HepG2 (cell line): ENCODE measurements at regions not wholly inside any gene's neighbourhood (a gene's known extent, or its start where the extent isn't known, plus 50 kb on each side); places are given as distances from the start of the nearest gene placed in this dataset.

ENCODE experiments used
- ATAC-seq: fragments of 200-7000 bp; cut with Tn5 transposase; 3 replicates; pipeline ENCODE4 v1.9.1; 2020; ENCODE audit warnings: mild to moderate bottlenecking, moderate library complexity
- BruUV-seq: library from RNA; stranded (reverse); fragments of 400-500 nt; replicated peaks from 2 replicates; lab custom pipeline; 2021; lab: Mats Ljungman, UMichigan
- CTCF ChIA-PET: fragments of 300-600 bp; formaldehyde crosslinking; extraction: SDS; loops from one replicate; lab custom pipeline; 2021; ENCODE audit warnings: low total read pairs, inconsistent platforms, low intra/inter-chr PET ratio; lab: Yijun Ruan, JAX
- POLR2A ChIA-PET: fragments of 350-600 bp; sonication (Branson Sonifier 250); formaldehyde crosslinking; loops from one replicate; lab custom pipeline; 2020; ENCODE audit warnings: antibody characterized with exemption, inconsistent platforms; lab: Yijun Ruan, JAX
- DNase-seq: peaks from one replicate; pipeline ENCODE4 v3.0.0-alpha.2; 2015; ENCODE audit warnings: low spot score
- FAIRE-seq: peaks from 3 replicates; lab custom pipeline; 2011; peaks lifted over from hg19 to GRCh38; lab: Jason Lieb, UNC
- H2AFZ ChIP-seq: one replicate; pipeline ENCODE4 v1.6.1; 2011; ENCODE audit warnings: low read length, inconsistent platforms
- H3K27ac ChIP-seq: fragments of 300-600 bp; 3 replicates; pipeline ENCODE4 v1.8.0; 2011; ENCODE audit warnings: mixed run types, mild to moderate bottlenecking, mixed read lengths, low read length, inconsistent platforms; ENCODE audit not compliant: insufficient read depth; ENCODE audit errors: extremely low read length
- H3K27me3 ChIP-seq, 2 experiments: fragments of 200-600 bp in 1 of 2; 2 replicates in 1 of 2; 3 replicates in 1 of 2; pipeline versions ENCODE4 v1.6.0 to v1.8.0; 2011; ENCODE audit warnings: low read length in 2 of 2, mild to moderate bottlenecking in 2 of 2, moderate library complexity in 2 of 2, inconsistent platforms in 1 of 2; ENCODE audit not compliant: insufficient read depth in 2 of 2, control insufficient read depth in 1 of 2
- H3K36me3 ChIP-seq, 2 experiments: fragments of 200-600 bp in 1 of 2; replicated peaks in 1 of 2; 2 replicates in 1 of 2; 3 replicates in 1 of 2; pipeline versions ENCODE4 v1.5.1 to v1.8.0; 2011; ENCODE audit warnings: low read length in 2 of 2, inconsistent platforms in 1 of 2; ENCODE audit not compliant: insufficient read depth in 2 of 2, control insufficient read depth in 1 of 2
- H3K4me1 ChIP-seq: 2 replicates; pipeline ENCODE4 v1.5.1; 2012; ENCODE audit warnings: low read length, inconsistent platforms; ENCODE audit not compliant: insufficient read depth
- H3K4me2 ChIP-seq: 2 replicates; pipeline ENCODE4 v1.6.0; 2011; ENCODE audit warnings: low read depth, low read length, inconsistent platforms
- H3K4me3 ChIP-seq, 3 experiments: fragments of 200-600 bp in 1 of 3; sonication (generic), shearing (Covaris generic) in 1 of 3; replicated peaks in 1 of 3; 2 replicates each; pipeline ENCODE4 v1.5.1; 2011 to 2016; ENCODE audit warnings: low read length in 3 of 3, inconsistent platforms in 2 of 3, low read depth in 2 of 3, mild to moderate bottlenecking in 2 of 3, control low read depth in 1 of 3, mixed read lengths in 1 of 3; ENCODE audit not compliant: insufficient read depth in 1 of 3
- H3K79me2 ChIP-seq: one replicate; pipeline ENCODE4 v1.6.1; 2011; ENCODE audit warnings: low read length, inconsistent platforms; ENCODE audit not compliant: insufficient read depth
- H3K9ac ChIP-seq: 2 replicates; pipeline ENCODE4 v1.6.0; 2011; ENCODE audit warnings: mild to moderate bottlenecking, low read depth, low read length, inconsistent platforms; ENCODE audit not compliant: insufficient read depth
- H3K9me3 ChIP-seq: 2 replicates; pipeline ENCODE4 v1.5.1; 2012; ENCODE audit warnings: mild to moderate bottlenecking, low read length
- H4K20me1 ChIP-seq: 2 replicates; pipeline ENCODE4 v1.6.0; 2011; ENCODE audit warnings: inconsistent platforms, mild to moderate bottlenecking, low read length, moderate library complexity; ENCODE audit not compliant: insufficient read depth
- ARNTL ChIP-seq: sonication (generic); formaldehyde crosslinking; IDR thresholded peaks from 2 replicates; pipeline ENCODE4 v1.4.0; 2020; ENCODE audit warnings: mild to moderate bottlenecking, missing genetic modification reagents
- FOXO4 ChIP-seq: sonication (generic); formaldehyde crosslinking; conservative IDR thresholded peaks from 2 replicates; pipeline ENCODE4 v1.8.1; 2023; ENCODE audit warnings: missing genetic modification reagents
- GPN1 ChIP-seq: sonication (generic); formaldehyde crosslinking; IDR thresholded peaks from 2 replicates; pipeline ENCODE4 v1.5.1; 2020; ENCODE audit warnings: missing genetic modification reagents, borderline replicate concordance
- HNF4G ChIP-seq, 2 experiments: sonication (generic) in 1 of 2; formaldehyde crosslinking in 1 of 2; IDR thresholded peaks; 2 replicates each; pipeline versions ENCODE4 v1.4.0 to v1.6.1; 2011 to 2020; ENCODE audit warnings: borderline replicate concordance in 2 of 2, low read depth in 2 of 2, mild to moderate bottlenecking in 2 of 2, low read length in 1 of 2, missing genetic modification reagents in 1 of 2, moderate library complexity in 1 of 2
- MBNL3 ChIP-seq: fragments of 250-450 bp; sonication (Bioruptor Pico); conservative IDR thresholded peaks from 2 replicates; pipeline ENCODE4 v1.8.0; 2022; ENCODE audit warnings: mild to moderate bottlenecking, inconsistent platforms
- MEF2D ChIP-seq: sonication (generic); formaldehyde crosslinking; IDR thresholded peaks from 2 replicates; pipeline ENCODE4 v1.5.1; 2020; ENCODE audit warnings: mild to moderate bottlenecking, missing genetic modification reagents
- NCOA5 ChIP-seq: sonication (generic); formaldehyde crosslinking; IDR thresholded peaks from 2 replicates; pipeline ENCODE4 v1.4.0; 2020; ENCODE audit warnings: missing genetic modification reagents
- PLRG1 ChIP-seq: fragments of 450-650 bp; conservative IDR thresholded peaks from 2 replicates; pipeline ENCODE4 v1.6.1; 2016
- POLR2A ChIP-seq, 2 experiments: IDR thresholded peaks; 2 replicates each; pipeline ENCODE4 v1.6.1; 2011; ENCODE audit warnings: low read depth in 2 of 2, low read length in 2 of 2, mild to moderate bottlenecking in 1 of 2, moderate library complexity in 1 of 2; ENCODE audit not compliant: insufficient read depth in 1 of 2
- ZNF563 ChIP-seq: sonication (generic); formaldehyde crosslinking; IDR thresholded peaks from 2 replicates; pipeline ENCODE4 v1.8.0; 2022; ENCODE audit warnings: mild to moderate bottlenecking, moderate library complexity, missing genetic modification reagents
- ZNF709 ChIP-seq: sonication (generic); formaldehyde crosslinking; IDR thresholded peaks from 2 replicates; pipeline ENCODE4 v1.5.0; 2020; ENCODE audit warnings: mild to moderate bottlenecking, missing genetic modification reagents
- WGBS: methylation state at CpG from one replicate; pipeline ENCODE4 v1.1.6; 2017; ENCODE audit warnings: low lambda C conversion rate; 5-methylcytosine and 5-hydroxymethylcytosine counted together
- in situ Hi-C: cut with HindIII; loops from 2 replicates; pipeline ENCODE4 v1.10.0; 2017; ENCODE audit warnings: low pct_unique_long_range_greater_than_20kb; ENCODE audit not compliant: extremely low pct_ligation_motif_present
- intact Hi-C: fragments of 100-400 bp; cut with micrococcal nuclease; formaldehyde crosslinking; loops from one replicate; pipeline ENCODE4 v1.10.0; 2022; ENCODE audit not compliant: unreplicated experiment
- TF ChIP-seq, protein P1 (sequence below): sonication (generic); IDR thresholded peaks from 2 replicates; pipeline ENCODE4 v1.6.1; 2016; ENCODE audit warnings: low read depth, borderline replicate concordance

- ChIA-PET POLR2A (no interaction called here), CTCF (no interaction called here)
- no peak for TF ChIP-seq ARNTL
- 9% methylated on average over 7 of the region's 7 CpGs for WGBS
- Histone ChIP-seq H3K79me2 (no peaks in the 10 kb centered on the region), H3K27me3 (no peaks in the 10 kb centered on the region; a peak in 1 of 5 replicates), H3K36me3 (no peaks in the 10 kb centered on the region), H3K4me3 (no peak overlapping the region), H3K4me2 (no peak overlapping the region), H3K9me3 (no peaks in the 10 kb centered on the region), H3K4me1 (no peaks in the 10 kb centered on the region), H2AFZ (no peak overlapping the region), H4K20me1 (no peaks in the 10 kb centered on the region), H3K9ac (no peak overlapping the region), H3K27ac (no peak overlapping the region)
- BruUV-seq = no TSS peak
- FAIRE-seq (no peak), DNase-seq (no peak), ATAC-seq (no peak)
- in situ Hi-C loops = no loop called here
- intact Hi-C loops = no loop called here
Measured at GRCh38 chr1:60679524-60680375, 402.6 kb upstream of the NFIA start.

DNA sequence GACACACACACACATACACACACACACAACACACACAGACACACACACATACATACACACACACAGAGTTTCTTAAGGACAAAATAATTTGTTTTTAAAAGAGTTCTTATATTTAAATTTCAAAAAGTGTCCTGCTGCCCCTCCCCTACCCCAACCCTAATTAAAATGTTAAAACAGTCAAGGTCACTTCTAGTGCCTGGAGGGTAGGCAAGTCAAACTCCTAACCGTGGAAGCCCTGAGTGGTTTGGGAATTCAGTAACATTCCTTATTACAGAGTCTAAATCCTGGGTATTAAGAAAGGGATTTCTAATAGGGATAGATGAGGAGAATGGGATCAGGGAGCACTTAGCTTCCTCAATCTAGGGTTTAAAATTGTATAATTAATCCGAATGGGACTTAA is 403.6 kb upstream of the NFIA start:
- Histone ChIP-seq H3K4me3 (no peak overlapping the region), H3K9ac (no peak overlapping the region), H2AFZ (no peak overlapping the region), H3K9me3 (no peaks in the 10 kb centered on the region), H3K27ac (no peak overlapping the region), H3K27me3 (no peaks in the 10 kb centered on the region; a peak in 1 of 5 replicates), H3K79me2 (no peaks in the 10 kb centered on the region), H3K36me3 (no peaks in the 10 kb centered on the region), H3K4me2 (no peak overlapping the region), H4K20me1 (no peaks in the 10 kb centered on the region), H3K4me1 (no peaks in the 10 kb centered on the region)
- TF ChIP-seq POLR2A (IDR thresholded peaks at IDR 0.05; ENCODE audit: insufficient read depth in 1 of 2, low read depth in 2 of 2, low read length in 2 of 2) (no peak), GPN1 (CRISPR knock-in tag) (no peak), MBNL3 (CRISPR knock-in tag) (no peak), FOXO4 (no peak), ZNF709 (CRISPR knock-in tag) (no peak), MEF2D (CRISPR knock-in tag) (no peak), HNF4G (IDR thresholded peaks at IDR 0.05; ENCODE audit: borderline replicate concordance, low read depth, low read length) (no peak), HNF4G (CRISPR knock-in tag; IDR thresholded peaks at IDR 0.05; ENCODE audit: borderline replicate concordance, low read depth) (no peak), ZNF563 (CRISPR knock-in tag) (no peak), PLRG1 (no peak), NCOA5 (no peak)
- TF ChIP-seq, protein P1, sequence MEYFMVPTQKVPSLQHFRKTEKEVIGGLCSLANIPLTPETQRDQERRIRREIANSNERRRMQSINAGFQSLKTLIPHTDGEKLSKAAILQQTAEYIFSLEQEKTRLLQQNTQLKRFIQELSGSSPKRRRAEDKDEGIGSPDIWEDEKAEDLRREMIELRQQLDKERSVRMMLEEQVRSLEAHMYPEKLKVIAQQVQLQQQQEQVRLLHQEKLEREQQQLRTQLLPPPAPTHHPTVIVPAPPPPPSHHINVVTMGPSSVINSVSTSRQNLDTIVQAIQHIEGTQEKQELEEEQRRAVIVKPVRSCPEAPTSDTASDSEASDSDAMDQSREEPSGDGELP = no peak
- in situ Hi-C loops = no loop called here
- DNase-seq = no peak
- no peak for FAIRE-seq
- intact Hi-C loops = no loop called here
- ATAC-seq = no peak
- ChIA-PET POLR2A (no interaction called here), CTCF (no interaction called here)
- 4% methylated on average over 2 of the region's 2 CpGs for WGBS
- no TSS peak for BruUV-seq
